Testis (tissue), 2 donors: ENCODE measurements at regions not wholly inside any gene's neighbourhood (a gene's known extent, or its start where the extent isn't known, plus 50 kb on each side); places are given as distances from the start of the nearest gene placed in this dataset.

Experiments used
- CTCF ChIP-seq, 3 experiments: fragments of 450-650 bp in 2 of 3; fragments of 200-600 bp in 1 of 3; sonication (generic) in 1 of 3; IDR thresholded peaks; one replicate each; pipeline ENCODE4 v1.5.1; 2016 to 2019; ENCODE audit warnings: antibody characterized with exemption in 3 of 3, mild to moderate bottlenecking in 2 of 3, moderate library complexity in 1 of 3
- POLR2A ChIP-seq: fragments of 450-650 bp; IDR thresholded peaks from one replicate; pipeline ENCODE4 v1.6.1; 2017; ENCODE audit warnings: antibody characterized with exemption, mild to moderate bottlenecking, moderate library complexity

GRCh38 chr9:20207176-20207575 is 415.1 kb downstream of the MLLT3 start:
- TF ChIP-seq CTCF (IDR thresholded peaks at IDR 0.05) (no peak), POLR2A (no peak)
